GM12872 (cell line): ENCODE measurements at regions not wholly inside any gene's neighbourhood (a gene's known extent, or its start where the extent isn't known, plus 50 kb on each side); places are given as distances from the start of the nearest gene placed in this dataset.

Experiments
- TF ChIP-seq, protein P1 (sequence below): IDR thresholded peaks from 3 replicates; pipeline ENCODE4 v1.5.1; 2011; ENCODE audit warnings: low read depth, mild to moderate bottlenecking, low read length, moderate library complexity; ENCODE audit not compliant: insufficient read depth

DNA sequence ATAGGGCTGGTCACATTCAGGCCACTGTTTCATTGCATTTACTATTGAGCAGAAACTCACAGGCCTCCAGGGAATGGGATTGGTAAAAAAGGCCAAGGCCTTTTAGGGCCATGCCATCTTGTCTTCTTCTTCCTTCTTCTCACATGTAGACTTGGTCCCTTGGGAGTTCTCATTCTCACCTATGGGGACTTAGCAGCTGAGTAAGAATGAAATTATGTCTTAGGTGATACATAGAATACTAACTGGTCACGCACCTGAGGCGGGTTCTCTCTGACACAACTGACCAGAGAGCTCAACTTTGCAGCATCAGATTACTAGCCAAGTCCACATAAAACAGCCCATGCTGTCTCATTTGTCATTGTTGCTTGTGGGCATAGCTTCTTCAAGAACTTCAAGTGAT, 641.8 kb downstream of the EFNA5 start:
- TF ChIP-seq, protein P1, sequence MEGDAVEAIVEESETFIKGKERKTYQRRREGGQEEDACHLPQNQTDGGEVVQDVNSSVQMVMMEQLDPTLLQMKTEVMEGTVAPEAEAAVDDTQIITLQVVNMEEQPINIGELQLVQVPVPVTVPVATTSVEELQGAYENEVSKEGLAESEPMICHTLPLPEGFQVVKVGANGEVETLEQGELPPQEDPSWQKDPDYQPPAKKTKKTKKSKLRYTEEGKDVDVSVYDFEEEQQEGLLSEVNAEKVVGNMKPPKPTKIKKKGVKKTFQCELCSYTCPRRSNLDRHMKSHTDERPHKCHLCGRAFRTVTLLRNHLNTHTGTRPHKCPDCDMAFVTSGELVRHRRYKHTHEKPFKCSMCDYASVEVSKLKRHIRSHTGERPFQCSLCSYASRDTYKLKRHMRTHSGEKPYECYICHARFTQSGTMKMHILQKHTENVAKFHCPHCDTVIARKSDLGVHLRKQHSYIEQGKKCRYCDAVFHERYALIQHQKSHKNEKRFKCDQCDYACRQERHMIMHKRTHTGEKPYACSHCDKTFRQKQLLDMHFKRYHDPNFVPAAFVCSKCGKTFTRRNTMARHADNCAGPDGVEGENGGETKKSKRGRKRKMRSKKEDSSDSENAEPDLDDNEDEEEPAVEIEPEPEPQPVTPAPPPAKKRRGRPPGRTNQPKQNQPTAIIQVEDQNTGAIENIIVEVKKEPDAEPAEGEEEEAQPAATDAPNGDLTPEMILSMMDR = no peak

DNA sequence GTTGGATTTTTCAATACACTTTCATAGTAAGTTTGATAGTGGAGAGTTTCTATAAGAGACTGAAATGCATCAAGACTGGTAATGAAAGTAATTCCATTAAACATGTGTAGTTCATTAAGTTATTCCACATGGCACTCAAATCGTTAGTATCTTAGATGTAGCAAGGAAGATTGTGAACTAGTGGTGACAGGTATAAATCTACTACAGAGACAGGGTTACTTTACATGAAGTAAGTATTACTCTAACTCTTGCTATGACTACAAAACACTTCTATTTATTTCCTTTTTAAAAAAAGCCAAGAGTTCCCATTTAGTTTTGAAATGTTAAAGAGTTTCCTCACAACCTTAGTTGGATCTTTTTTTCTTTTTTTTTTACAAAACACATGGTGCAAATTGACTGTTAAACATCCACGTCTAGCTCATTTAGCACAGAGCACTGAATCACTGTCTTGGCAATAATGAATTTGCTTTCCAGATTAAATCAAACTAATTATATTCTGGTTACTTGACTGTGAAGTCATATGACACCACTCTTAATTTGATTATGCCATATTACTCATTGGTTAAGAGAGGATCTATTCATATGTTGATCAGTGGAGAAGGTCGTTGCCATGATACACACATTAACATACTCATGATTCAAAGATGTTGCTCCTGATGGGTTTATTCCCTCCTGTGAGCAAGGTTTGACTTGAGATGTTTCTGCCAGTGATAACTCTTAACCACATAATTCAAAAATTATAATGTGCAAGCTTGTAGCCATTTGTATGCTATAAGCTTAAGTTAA, 644.8 kb downstream of the EFNA5 start:
- TF ChIP-seq, protein P1 = no peak

DNA sequence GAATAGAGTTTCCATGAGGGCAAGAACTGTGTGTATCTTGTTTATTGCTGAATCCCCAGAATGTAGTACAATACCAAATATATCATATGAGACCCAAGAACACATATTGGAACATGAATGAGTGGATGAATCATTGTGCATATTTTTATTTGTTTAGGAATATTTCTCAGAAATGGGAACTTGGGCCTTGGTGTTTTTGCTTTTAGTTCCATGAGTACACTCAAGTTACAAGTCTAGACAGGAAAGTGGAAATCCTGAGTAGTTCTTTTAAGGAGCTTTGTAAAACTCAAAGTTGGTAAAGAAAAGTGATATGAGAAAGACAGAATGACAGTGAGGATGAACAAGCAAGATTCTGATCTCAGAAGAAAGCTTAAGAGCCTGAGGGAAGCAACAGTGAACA, 647.0 kb downstream of the EFNA5 start:
- TF ChIP-seq, protein P1 = no peak

DNA sequence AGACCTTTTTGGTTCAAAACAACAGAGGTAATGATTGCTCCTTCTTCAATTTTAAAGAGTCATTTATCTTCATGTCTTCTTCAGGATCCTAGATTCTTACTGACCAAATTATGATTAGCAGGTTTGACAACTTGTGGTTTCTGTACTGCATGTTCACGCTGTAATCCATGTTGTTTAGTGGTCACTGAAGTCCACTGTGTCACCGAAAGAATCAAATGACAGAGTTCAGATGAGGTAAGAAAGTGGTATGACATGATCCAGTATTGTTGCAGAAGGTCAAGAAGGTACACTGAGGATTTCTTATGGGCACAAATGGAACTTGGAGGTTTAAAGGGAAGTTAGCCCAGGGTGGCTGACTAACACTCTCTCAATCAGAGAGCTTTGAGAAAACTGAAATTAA, 649.2 kb downstream of the EFNA5 start:
- TF ChIP-seq, protein P1 = no peak

DNA sequence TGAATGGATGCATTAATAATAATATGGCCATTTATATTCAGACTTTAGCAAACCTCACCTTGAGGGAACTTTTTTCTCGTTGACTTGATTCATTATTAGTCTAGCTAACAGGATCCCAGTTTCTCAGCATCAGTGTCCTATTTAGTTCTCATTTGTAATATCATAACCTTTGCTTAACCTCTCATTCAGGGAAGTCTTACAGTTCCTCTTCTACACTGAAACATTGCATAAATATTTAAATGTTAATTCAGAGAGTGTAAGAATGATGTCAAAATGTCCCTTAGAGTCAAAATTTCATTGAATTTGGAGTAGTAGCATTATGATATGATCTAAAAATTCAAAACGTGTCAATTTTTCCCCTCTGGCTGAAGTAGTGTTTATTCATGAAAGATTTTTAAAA, 650.1 kb downstream of the EFNA5 start:
- TF ChIP-seq, protein P1 = no peak

DNA sequence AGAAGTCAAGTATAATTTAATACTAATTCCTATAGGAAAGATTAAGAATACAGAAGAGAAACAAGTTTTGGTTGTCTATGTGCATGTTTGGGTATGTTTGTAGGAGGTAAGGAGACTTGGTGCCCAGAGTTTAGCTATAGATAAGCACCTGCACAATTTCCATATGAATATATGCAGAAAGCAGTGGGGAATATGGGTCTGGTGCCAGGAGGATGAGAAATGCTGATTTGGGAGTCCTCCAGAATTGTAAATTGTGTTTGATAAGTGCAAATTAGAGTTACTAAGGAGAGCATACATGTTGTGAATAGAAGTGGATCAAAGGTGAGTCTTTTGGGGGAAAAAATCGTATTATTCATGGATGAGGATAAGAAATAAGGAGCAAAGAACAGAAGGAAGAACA, 653.1 kb downstream of the EFNA5 start:
- TF ChIP-seq, protein P1 = no peak

DNA sequence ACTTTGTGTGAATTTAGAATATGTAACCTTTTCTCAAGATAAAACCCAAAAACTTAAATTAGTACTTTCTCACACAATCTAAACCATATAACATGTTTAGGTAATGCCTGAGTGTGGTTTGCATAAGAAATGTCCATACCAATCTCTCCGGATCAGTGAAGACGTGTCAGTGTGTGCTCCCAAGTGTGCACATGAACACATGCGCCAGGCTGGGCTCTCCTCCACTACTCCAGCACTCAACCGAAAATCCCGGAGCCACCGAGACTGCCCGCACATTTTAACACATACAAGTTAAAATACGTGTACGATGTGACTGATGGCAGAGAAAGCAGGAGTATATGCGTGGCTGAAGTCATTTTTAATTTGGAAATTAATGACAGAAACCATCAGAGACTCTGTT, 658.4 kb downstream of the EFNA5 start:
- TF ChIP-seq, protein P1 = no peak

DNA sequence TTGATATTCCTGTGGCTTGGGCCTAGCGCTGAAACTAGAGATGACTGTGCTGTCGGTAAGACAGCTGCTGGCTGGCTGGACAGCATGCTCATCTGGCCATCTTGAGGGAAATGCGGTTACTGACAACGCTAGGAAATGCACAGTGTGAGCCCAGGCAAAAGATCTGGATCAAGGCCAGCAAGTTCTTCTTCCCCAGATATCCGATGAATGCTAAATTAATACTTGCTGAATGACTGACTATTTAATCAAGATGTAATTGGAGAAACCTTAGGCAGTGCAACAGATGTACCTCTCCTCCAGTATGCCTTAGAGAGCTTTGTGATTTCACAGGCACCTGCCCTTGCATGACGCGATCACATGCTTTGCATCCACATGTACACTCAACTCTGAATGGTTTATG, 659.1 kb downstream of the EFNA5 start:
- TF ChIP-seq, protein P1 = no peak
